ENCODE measurements at regions not wholly inside any gene's neighbourhood (a gene's known extent, or its start where the extent isn't known, plus 50 kb on each side); places are given as distances from the start of the nearest gene placed in this dataset.

DNA sequence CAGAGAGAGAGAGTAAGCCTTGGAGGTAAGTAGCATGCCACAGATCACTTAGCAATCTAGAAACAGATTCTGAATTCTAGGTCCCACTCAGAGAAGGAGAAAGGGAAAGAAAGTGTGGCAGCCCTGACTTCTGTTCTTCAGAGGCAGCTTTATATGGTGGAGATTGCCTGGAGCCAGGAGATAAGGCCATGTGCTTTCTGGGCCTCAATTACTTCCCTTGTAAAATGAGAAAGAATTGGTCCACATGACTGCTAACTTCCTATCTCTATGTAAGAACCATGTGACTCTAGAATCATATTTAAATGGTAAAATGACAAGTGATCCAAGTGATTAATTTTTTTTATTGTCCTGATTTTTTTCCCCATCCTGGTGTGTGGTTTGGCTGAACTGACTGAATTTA is 64.1 kb downstream of the HHEX start (continued):
- TF ChIP-seq SMAD3 (CRISPR knock-in tag; conservative IDR thresholded peaks at IDR 0.05) (peak; percentile 76), KLF13 (tag; IDR thresholded peaks at IDR 0.05; ENCODE audit: borderline replicate concordance, low read depth) (no peak), DDX20 (tag; IDR thresholded peaks at IDR 0.05; ENCODE audit: low read depth) (0 out of 2 replicates have a peak, but pooled peaks have one; percentile 21), SRSF1 (IDR thresholded peaks at IDR 0.05; ENCODE audit: low read depth, low read length) (no peak), ZNF12 (CRISPR knock-in tag; IDR thresholded peaks at IDR 0.05) (no peak), GATA2 (CRISPR knock-in tag; IDR thresholded peaks at IDR 0.05) (0 out of 2 replicates have a peak, but pooled peaks have one; percentile 18), BRD9 (IDR thresholded peaks at IDR 0.05; ENCODE audit: low read depth, partially characterized antibody) (no peak), XRCC3 (IDR thresholded peaks at IDR 0.05) (no peak), SMAD4 (CRISPR knock-in tag; conservative IDR thresholded peaks at IDR 0.05) (peak; percentile 67), KAT7 (CRISPR knock-in tag; IDR thresholded peaks at IDR 0.05; ENCODE audit: borderline replicate concordance) (no peak), CEBPB (tag; IDR thresholded peaks at IDR 0.05) (no peak), HNRNPH1 (optimal IDR thresholded peaks at IDR 0.05; ENCODE audit: low read depth, low read length) (no peak), HNRNPUL1 (IDR thresholded peaks at IDR 0.05; ENCODE audit: low read length) (no peak)
- TF ChIP-seq, protein P1, sequence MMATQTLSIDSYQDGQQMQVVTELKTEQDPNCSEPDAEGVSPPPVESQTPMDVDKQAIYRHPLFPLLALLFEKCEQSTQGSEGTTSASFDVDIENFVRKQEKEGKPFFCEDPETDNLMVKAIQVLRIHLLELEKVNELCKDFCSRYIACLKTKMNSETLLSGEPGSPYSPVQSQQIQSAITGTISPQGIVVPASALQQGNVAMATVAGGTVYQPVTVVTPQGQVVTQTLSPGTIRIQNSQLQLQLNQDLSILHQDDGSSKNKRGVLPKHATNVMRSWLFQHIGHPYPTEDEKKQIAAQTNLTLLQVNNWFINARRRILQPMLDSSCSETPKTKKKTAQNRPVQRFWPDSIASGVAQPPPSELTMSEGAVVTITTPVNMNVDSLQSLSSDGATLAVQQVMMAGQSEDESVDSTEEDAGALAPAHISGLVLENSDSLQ (IDR thresholded peaks at IDR 0.05): no peak
- TF ChIP-seq, protein P2, sequence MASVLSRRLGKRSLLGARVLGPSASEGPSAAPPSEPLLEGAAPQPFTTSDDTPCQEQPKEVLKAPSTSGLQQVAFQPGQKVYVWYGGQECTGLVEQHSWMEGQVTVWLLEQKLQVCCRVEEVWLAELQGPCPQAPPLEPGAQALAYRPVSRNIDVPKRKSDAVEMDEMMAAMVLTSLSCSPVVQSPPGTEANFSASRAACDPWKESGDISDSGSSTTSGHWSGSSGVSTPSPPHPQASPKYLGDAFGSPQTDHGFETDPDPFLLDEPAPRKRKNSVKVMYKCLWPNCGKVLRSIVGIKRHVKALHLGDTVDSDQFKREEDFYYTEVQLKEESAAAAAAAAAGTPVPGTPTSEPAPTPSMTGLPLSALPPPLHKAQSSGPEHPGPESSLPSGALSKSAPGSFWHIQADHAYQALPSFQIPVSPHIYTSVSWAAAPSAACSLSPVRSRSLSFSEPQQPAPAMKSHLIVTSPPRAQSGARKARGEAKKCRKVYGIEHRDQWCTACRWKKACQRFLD (CRISPR knock-in tag; IDR thresholded peaks at IDR 0.05): peak; percentile 44; the same call in 1 of the 2 replicates
- TF ChIP-seq, protein P3, sequence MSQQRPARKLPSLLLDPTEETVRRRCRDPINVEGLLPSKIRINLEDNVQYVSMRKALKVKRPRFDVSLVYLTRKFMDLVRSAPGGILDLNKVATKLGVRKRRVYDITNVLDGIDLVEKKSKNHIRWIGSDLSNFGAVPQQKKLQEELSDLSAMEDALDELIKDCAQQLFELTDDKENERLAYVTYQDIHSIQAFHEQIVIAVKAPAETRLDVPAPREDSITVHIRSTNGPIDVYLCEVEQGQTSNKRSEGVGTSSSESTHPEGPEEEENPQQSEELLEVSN (IDR thresholded peaks at IDR 0.05; ENCODE audit: borderline replicate concordance in 1 of 2, extremely low read depth in 1 of 2, insufficient read depth in 1 of 2, insufficient read length in 1 of 2, low read depth in 1 of 2, low read length in 1 of 2, poor library complexity in 1 of 2, severe bottlenecking in 1 of 2): peak; percentile 58 to 80
- TF ChIP-seq, protein P4, sequence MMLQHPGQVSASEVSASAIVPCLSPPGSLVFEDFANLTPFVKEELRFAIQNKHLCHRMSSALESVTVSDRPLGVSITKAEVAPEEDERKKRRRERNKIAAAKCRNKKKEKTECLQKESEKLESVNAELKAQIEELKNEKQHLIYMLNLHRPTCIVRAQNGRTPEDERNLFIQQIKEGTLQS (IDR thresholded peaks at IDR 0.05): no peak
- TF ChIP-seq, protein P4 (CRISPR knock-in tag; conservative IDR thresholded peaks at IDR 0.05): no peak

Measured in K562 (cell line).